GM12873 (cell line): ENCODE measurements at regions not wholly inside any gene's neighbourhood (a gene's known extent, or its start where the extent isn't known, plus 50 kb on each side); places are given as distances from the start of the nearest gene placed in this dataset.

Experiments used
- CTCF ChIP-seq: IDR thresholded peaks from 2 replicates; pipeline ENCODE4 v1.5.1; 2012; ENCODE audit warnings: low read depth, mild to moderate bottlenecking, moderate library complexity, low read length, control low read depth; ENCODE audit not compliant: insufficient read depth; ENCODE audit errors: missing control alignments

GRCh38 chr21:31556662-31557061, 102.8 kb upstream of the SOD1 start:
- TF ChIP-seq CTCF = no peak

GRCh38 chr21:31555741-31556191, 103.7 kb upstream of the SOD1 start:
- TF ChIP-seq CTCF = no peak

GRCh38 chr21:31554511-31555022, 104.9 kb upstream of the SOD1 start:
- no peak for TF ChIP-seq CTCF

GRCh38 chr21:31553926-31554325, 105.6 kb upstream of the SOD1 start:
- no peak for TF ChIP-seq CTCF

- TF ChIP-seq CTCF = no peak
Measured at GRCh38 chr21:31553461-31553860, 106.0 kb upstream of the SOD1 start.

- TF ChIP-seq CTCF = no peak
Measured at GRCh38 chr21:31552826-31553225, 106.7 kb upstream of the SOD1 start.

- no peak for TF ChIP-seq CTCF
Measured at GRCh38 chr21:31550070-31550469, 109.4 kb upstream of the SOD1 start.
